Stomach (tissue), 4 donors: ENCODE measurements at regions not wholly inside any gene's neighbourhood (a gene's known extent, or its start where the extent isn't known, plus 50 kb on each side); places are given as distances from the start of the nearest gene placed in this dataset.

Experiments used
- EP300 ChIP-seq: sonication (generic); formaldehyde crosslinking; IDR thresholded peaks from one replicate; pipeline ENCODE4 v1.6.1; 2017; ENCODE audit warnings: antibody characterized with exemption
- POLR2A ChIP-seq, 4 donors: fragments of 450-650 bp; IDR thresholded peaks; one replicate each; pipeline ENCODE4 v1.6.1; 2016; ENCODE audit warnings: antibody characterized with exemption in 4 of 4, control low read depth in 2 of 4, mild to moderate bottlenecking in 1 of 4, moderate library complexity in 1 of 4
- TF ChIP-seq, protein P1 (sequence below), 7 experiments: fragments of 450-650 bp in 4 of 7; fragments of 200-600 bp in 3 of 7; sonication (generic) in 3 of 7; IDR thresholded peaks; one replicate each; pipeline ENCODE4 v1.5.1; 2016 to 2019; ENCODE audit warnings: antibody characterized with exemption in 7 of 7, control low read depth in 2 of 7, mild to moderate bottlenecking in 1 of 7

DNA sequence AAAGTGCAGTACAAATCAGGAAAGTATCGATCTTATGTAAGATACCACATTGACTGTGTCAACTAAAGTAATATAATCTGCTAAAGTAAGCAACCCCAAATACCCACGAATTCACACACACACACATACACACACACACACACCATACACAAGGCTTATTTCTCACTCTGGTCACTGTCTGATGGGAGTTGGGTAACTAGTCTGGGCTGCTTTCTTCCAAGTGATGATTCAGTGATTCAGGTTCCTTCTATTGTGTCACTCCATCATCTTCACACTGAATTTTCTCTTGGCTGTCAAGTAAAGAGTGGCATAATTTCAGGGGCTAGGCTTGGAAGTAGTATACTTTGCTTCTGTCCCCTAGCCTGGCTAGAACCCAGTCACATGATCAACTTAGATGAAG, 104.8 kb upstream of the CCDC54 start:
- TF ChIP-seq, protein P1, sequence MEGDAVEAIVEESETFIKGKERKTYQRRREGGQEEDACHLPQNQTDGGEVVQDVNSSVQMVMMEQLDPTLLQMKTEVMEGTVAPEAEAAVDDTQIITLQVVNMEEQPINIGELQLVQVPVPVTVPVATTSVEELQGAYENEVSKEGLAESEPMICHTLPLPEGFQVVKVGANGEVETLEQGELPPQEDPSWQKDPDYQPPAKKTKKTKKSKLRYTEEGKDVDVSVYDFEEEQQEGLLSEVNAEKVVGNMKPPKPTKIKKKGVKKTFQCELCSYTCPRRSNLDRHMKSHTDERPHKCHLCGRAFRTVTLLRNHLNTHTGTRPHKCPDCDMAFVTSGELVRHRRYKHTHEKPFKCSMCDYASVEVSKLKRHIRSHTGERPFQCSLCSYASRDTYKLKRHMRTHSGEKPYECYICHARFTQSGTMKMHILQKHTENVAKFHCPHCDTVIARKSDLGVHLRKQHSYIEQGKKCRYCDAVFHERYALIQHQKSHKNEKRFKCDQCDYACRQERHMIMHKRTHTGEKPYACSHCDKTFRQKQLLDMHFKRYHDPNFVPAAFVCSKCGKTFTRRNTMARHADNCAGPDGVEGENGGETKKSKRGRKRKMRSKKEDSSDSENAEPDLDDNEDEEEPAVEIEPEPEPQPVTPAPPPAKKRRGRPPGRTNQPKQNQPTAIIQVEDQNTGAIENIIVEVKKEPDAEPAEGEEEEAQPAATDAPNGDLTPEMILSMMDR (IDR thresholded peaks at IDR 0.05), result no peak
- TF ChIP-seq POLR2A (IDR thresholded peaks at IDR 0.05) (no peak), EP300 (no peak)
